HG03460 (cell line): ENCODE measurements at regions not wholly inside any gene's neighbourhood (a gene's known extent, or its start where the extent isn't known, plus 50 kb on each side); places are given as distances from the start of the nearest gene placed in this dataset.

Source experiments
- ATAC-seq: cut with Tn5 transposase; IDR thresholded peaks from one replicate; pipeline ENCODE4 v1.9.1; 2021; ENCODE audit not compliant: unreplicated experiment

DNA sequence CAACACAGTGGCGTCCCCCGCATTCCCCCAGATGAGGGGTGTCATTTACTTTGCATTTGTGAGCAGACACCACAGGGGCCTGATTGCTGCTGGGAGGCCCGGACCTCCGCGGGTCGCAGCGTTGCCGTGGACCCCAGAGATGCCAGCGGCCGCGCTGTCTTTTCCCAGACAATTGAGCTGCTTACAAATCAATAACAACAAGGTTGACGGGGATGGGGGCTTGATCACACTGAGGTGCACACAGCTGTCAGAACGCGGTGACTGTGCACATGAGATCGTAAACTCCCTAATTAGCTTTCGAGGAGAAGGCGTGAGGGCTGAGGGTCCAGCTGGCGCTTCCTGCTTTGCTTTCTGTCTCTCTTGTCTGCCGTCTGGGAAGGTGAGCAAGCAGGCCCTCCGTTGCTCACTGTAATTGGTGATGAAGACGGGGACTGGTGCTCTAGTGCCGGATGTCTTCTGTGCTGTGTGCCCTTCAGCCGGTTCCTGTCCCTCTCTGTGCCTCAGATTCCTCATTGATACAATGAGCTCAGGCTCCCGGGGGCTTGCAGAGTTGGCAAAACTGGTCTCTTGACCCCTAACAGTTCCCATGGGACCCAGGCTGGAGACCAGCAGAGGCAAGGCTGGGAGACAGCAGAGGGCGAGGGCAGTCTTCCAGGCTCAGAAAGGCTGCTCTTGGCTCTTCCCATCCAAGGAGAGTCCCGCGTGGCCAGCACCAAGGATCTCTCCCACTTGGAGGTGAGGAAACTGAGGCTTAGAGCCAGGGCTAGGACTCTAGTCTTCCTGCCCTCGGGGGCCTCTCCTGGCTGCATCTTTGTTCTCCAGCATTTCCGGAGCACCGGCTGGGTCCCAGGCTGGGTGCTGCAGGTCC is 126.0 kb upstream of the PMEPA1 start:
- no peak for ATAC-seq

DNA sequence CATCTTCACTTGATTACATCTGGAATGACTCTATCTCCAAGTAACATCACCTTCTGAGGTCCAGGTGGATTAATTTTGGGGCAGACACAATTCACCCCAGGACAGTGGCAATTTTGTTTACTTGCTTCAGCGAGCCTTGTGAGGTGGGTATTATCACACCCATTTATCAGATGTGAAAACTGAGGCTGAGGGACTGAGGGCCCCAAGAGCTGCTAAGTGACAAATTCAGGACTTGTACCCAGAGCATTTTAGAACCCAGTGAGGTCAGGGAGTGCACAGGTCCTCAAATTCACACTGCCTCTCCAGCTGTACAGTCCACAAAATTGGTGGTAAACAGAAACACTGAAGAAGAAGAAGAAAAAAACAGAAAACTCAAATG is 125.2 kb upstream of the PMEPA1 start:
- no peak for ATAC-seq

DNA sequence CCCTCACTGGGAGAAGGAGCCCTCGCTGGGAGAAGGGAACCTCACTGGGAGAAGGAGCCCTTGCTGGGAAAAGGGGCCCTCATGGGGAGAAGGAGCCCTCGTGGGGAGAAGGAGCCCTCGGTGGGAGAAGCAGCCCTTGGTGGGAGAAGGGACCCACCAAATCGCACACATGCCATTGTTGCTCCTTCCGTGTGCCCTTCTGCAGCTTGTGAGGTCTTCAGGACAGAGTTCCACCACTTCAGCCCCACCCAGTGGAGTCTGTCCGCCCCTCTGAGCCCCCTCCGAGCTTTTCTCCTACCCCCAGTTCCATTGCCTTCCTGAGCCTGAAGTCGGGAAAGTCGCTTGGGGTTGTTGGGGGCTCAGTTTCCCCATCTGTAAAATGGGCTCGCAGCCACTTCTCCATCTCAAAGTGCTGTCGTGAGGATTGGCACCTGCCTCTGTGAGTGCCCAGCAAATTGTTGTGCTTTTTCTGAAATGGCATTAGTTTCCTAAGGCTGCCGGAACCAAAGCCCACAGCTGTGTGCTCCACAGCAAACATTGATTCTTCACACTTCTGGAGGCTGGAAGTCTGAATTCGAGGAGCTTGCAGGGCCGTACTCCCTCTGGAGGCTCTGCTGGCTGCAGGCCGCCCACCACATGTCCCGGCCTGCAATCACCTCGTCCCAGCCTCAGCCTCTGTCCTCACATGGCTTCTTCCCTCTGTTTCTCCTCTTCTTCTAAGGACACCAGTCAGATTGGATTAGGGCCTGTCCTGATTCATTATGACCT is 124.7 kb upstream of the PMEPA1 start:
- no peak for ATAC-seq

DNA sequence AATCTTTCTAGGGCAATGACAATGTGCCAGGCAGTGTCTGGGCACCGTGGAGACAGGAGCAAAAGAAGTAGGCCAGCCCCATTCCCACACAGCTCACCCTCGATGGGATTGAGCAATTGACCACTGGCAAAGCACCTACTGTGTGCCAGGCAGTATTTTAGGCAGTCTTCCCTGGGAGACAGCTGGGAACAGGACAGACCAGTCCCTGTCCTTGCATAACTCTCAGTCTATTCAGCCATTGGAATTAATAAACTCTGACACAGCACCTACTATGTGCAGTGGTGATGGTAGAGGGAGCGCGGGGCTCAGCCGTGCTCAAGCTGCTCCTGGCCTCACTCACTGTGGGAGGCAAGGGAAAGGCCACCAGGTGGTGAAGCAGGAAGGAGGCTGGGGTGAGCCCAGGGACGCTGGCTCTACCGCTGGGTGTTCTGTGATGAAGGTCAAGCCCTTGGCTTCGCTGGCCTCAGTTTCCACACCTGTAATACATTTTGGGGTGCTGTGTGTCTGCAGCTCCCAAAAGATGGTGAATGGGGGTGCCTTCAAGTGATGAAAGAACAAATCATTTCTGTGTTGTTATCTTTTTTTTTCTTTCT is 122.3 kb upstream of the PMEPA1 start:
- ATAC-seq: no peak

DNA sequence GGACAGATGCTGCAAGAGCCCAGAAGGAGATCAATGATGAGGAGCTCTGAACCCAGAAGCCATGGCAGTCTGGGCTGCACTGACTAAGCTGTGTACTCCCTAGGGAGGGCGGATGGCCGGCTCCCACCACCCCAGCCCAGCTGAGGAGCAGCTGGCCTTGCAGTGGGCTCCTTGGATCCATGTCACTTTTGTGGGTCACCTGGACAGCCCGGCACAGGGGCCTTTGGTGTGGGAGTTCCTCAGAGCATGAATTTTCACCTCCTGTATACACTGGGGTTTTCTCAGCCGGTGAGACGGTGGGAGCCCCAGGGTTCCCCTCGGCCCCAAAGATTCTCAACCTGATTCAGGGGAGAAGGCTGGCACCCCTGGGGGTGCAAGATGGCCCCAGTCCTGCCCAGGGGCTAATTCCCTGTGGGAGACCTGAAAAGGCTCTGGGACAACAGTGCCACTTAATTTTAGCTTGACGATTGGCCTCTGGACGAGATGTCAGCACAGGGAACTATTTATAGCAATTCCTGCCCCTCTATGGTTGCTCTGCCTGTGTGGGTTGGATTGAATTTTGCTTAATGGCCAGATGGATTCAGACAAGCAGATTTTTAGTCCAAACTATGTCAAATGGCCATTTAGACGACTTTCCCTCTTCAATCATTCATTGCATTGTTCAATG is 121.6 kb upstream of the PMEPA1 start:
- ATAC-seq: no peak

DNA sequence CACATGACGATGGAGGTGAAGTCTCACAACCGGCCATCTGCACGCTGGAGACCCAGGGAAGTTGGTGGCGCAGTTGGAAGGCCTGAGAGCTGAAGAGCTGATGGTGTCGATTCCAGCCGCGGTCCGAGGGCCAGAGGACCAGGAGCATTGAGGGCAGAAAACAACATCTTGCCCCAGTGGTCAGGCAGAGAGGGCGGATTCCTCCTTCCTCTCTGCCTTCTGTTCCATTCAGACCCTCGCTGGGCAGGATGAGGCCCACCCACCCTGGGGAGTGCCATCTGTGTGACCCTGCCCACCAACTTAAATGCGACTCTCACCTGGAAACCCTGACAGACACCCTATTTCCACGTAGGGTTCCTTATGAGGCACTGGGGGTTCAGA is 120.7 kb upstream of the PMEPA1 start:
- ATAC-seq: no peak

DNA sequence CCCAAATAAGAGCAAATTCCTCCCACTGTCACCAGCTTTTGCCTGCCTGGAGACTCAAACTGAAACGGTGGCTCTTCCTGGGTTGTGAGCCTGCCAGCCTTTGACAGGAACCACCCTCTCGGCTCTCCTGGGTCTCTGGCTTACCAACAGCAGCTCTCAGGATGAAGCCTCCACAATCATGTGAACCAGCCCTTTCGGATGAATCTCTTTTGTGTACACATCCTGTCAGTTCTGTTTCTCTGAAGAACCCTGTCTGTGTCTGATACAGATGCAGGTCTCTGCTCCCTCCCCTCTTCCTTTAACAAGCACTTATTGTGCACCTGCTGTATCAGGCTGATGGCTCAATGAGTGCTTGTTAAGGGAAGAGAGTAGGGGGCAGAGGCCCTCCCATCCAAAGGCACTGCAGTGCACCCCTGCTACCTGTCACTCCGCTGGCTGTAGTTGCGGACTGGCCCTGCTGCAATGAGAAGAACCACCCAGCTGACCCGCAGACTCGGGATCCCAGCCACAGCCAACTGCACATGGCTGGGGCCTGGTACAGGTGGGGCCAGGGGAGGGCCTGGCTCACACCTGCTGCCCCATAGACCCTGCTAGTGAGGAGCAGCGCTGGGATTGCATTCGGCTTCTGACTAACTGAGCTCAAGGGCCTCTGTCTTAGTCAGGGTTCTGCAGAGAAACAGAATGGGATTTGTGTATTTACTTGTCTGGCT is 120.1 kb upstream of the PMEPA1 start:
- ATAC-seq: no peak

DNA sequence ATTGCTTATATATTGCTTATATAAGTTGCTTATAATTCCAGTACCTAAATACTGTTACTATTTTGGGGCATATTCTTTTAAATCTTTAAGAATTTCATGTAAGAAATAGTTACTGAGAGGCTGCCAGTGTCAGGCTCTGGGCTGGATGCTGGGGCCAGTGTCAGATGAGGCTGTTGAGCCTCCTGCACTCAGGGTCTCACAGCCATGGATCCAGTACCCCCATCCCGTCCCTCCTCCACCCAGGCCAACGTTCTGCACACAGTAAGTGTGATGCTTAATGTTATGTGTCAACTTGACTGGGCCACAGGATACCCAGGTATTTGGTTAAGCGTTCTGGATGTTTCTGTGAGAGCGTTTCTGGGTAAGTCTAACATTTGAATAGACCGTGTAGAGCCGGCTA is 119.5 kb upstream of the PMEPA1 start:
- no peak for ATAC-seq

DNA sequence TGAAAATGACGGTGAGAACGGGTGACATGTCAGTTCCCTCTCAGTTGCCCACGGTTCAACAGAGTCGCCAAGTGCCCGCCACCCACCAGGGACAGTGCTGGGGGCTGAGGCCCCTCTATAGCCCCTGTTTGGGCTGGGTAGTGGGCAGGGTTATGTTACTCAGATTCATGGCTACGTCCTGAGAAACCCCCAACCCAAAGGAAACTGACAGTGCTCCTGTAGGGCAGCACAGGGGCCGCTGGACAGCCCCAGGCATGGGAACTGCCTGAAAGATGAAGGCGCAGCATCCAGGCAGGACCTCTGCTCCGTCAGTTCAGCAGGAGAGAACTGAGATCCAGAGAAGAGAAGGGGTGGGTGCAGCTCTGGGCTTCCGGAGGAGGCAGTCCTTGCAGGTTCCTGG is 118.9 kb upstream of the PMEPA1 start:
- ATAC-seq: no peak

DNA sequence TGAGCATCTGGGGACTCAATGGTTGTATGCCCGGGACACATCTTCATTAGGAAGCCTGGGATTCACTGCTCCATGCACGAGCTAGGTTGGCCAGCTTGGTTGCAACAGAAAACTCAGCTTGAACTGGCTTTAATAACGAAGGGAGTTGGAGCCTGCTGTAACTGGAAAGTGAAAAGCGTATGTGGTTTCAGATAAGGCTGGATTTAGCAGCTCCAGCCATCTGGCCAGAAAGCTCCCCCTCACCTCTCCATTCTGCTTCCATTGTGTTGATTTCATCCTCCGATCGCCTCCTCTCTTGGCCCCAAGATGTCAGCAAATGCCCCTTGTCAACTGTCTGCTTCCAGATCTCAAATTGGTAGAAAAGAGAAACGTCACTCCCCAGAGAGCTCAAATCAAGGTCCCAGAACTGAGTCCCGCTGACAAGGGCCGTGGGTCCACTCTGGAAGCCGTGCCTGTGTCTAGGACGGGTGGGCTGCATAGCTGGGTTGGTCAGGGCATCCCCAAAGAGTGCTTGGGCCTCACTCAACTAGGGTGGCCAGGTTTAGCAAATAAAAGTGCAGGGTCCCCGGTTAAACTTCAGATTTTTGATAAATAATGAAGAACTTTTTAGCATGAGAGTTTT is 117.0 kb upstream of the PMEPA1 start:
- no peak for ATAC-seq

DNA sequence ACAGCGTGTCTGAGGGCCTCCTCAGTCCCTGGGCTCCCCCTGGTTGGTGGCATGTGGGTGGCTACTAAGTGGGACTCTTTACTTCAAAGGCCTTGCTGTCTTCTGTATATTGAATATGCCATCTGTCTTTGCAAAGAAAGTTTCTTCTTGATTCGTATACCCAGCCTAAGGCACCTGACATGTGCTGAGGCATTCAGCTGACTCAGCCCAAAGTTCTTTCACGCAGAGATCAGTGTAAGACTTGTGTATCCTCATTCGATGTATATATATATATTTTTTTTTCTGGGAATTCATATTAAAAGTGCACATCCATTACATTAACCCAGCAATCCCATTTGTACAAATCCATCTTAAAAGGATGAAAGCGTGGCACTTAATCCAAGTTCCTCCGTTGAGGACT is 115.1 kb upstream of the PMEPA1 start:
- ATAC-seq: no peak

DNA sequence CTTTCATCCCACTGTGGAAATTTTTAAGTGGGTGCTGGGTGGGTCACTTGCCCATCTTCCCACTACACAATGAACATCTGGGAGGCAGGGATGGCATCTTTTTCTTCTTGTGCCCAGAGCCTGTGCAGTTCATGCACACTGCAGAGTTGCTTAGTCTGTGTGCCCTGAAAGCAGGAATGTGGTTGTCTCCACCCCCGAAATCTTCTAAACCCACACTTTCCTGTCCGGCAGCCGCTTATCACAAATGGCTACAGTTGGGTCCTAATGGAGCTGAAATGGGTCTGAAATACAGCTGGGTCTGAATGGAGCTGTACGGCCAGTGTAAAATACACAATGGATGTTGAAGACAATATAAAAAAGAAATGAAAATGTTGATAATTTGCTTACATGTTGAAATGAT is 112.1 kb upstream of the PMEPA1 start:
- no peak for ATAC-seq

DNA sequence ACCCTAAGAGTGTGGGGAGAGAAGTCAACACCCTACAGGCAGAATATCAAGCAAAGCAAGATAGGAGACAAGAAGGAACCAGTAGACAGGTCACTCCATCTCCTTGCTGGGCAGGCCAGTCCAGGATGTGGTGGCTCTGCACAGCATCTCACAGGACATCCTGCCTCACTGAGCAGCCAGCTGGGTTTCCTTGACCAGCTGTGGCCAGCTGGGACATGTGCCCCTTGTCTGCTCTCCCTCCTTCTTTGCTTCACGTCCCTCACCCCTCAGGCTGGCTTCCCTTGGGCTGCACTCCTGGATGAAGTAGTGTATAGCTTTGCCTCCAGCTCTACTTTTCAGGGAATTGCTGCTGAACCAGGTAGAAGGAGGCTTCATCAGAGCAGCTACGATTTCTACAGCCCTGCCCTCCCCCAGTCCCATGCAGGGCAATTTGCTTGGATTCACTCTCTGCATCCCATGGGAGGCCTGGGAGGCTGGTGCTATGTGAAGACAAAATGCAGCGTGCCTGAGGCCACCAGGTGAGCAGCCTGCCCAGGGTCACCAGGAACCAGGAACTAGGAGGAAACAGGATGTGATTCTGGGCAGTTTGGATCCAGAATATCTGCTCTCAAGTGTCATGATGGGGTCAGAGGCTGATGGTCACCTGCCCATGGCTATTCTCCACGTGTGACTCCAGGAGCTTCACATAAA is 110.0 kb upstream of the PMEPA1 start:
- no peak for ATAC-seq

DNA sequence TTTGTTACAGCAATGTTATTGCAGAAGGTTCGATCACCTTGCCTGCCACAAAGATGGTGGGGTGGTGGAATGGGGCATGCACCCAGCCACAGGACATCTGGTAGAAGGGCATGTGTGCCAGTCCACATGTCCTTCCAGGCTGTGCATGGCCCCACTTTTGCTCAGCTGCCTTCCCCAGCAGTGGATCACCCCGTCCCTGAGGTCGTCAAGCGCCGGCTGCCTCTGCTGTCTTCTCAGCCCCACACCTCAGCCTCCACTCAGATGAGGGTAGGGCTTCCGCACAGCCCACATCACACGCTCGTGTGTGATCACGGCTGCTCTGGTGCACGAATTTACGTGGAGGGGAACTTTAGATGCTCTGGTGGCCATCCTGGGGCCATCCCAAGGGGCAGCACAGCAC is 109.5 kb upstream of the PMEPA1 start:
- no peak for ATAC-seq

DNA sequence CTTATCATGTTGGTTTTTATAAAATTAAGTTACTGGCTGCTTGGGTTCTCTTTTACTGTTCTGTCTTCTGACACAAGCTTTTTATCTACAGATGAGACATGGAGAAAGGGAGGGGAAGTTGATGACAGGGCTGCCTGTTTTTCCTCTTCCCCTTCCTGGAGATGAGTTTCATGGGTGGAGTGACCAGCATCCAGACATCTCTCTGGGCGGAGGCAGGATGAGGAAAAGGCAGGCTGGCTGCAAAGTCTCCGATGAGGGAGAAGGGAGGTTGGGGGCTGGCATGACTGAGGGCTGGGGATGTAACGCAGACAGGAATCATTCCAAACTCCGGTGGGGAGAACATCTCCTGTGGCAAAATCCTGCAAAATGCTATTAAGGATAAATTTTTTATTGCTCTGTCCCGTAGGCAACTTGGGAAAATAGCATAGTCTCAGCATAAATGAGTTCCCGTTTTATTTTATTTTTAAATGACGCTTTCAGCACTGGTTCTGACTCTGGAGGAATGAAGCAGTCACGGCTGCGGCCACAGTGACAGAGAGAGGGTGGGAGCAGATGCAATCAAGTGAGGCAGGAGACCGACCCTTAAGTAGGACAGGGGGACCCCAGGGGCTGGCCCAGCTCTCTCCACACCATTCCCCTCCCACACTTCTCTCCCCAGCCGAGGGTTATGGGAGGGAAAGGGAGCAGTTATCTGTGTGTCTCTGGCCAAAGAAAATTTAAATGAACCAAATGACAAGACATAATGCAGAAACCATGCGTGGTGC is 108.8 kb upstream of the PMEPA1 start:
- ATAC-seq: no peak

DNA sequence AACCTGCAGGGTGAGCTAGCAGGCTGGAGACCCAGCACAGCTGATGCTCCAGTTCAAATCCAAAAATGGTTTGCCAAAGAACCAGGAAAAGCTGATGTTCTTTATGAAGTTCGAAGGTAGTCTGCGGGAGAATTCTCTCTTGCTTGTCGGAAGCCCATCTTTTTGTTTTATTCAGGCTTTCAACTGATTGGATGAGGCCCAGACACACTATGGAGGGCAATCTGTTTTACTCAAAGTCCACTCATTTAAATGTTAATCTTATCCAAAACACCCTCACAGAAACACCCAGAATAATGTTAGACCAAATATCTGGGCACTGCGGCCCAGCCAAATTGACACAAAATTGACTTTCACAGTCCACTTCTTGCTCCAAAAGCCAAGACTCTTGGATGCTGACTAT is 105.6 kb upstream of the PMEPA1 start:
- ATAC-seq: no peak

DNA sequence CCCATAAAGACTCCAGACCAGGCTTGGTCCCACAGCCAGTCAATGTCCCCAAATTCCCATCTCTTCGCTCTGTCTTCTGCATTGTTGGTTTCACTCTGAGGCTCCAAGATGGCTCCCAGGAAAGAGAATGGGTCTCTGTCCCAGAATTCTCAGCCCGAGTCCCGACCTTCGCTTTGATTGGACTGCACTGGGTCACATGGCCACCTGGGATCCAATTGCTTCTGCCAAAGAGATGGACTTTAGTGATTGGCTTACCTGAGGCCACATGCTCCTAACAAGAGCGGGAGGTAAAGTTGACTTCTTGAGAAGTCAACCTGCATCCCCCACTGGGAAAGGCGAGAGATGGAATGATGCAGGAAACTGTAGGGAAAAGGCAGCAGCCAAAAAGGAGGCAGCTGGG is 104.7 kb upstream of the PMEPA1 start:
- no peak for ATAC-seq

DNA sequence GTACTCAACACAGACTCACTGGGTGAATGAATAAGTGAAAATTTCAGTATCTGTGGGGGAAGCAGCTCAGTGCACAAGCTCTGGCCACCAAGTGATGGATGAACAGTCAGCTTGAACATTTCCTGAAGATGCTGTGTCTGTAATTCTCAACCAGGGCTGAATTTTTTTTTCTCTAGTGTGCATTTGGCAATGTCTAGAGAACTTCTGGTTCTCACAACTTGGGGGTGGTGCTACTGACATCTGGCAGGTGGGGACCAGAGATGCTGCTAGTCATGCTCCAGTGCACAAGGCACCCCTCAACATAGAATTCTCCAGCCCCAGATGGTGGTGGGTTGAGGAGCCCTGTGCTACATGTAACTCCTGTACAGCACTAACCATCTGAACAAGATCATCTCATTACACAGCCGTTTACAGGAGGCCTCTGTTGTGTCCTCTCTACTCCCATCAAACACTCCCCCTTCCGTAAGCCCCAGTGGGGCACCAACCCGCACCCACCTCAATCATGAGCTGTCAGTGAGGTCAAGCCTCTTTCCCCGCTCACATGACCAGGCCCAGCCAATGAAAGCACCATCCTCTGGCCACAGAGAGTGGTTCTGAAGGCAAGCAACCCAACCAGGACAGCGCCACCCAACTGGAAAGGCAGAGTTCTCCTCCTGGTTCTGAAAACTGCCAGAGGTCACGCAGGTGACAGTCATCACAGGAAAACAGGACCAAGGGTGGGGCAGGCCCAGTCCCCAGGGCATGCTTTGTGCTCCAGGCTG is 103.9 kb upstream of the PMEPA1 start:
- no peak for ATAC-seq
